ENCODE measurements at regions not wholly inside any gene's neighbourhood (a gene's known extent, or its start where the extent isn't known, plus 50 kb on each side); places are given as distances from the start of the nearest gene placed in this dataset.
"Not testable (repeated sequence)": the region's sequence is repeated elsewhere in the genome, so short reads cannot be mapped to it uniquely, and the experiment has no call there.

DNA sequence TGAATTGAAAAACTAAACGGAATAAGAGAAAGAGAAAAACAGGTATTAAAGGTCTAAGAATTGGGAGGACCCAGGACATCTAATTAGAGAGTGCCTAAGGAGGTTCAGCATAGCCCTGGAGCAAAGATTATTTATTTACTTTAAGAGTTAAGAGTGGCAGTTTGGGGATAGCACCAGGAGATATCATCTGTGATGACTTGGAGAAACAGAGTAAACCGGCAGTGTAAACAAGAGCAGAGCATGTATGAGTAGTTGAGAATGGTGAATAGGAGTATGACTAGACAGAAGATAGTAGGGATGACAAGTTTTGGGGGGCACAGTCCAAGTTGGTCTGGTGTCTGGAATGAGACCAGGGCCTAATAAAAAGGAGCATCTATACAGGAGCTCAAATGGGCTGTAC, 167.9 kb upstream of the JADE1 start:
- ATAC-seq; in situ Hi-C loops (cut with MboI; ENCODE audit: low sequenced_read_pairs in 4 of 4); H3K4me1 ChIP-seq; DNase-seq; H3K4me3 ChIP-seq; H3K27ac ChIP-seq; intact Hi-C loops (cut with DNase I; ENCODE audit: low total_unique reads); H3K9me3 ChIP-seq; H3K27me3 ChIP-seq; H3K36me3 ChIP-seq: not testable (repeated sequence)

DNA sequence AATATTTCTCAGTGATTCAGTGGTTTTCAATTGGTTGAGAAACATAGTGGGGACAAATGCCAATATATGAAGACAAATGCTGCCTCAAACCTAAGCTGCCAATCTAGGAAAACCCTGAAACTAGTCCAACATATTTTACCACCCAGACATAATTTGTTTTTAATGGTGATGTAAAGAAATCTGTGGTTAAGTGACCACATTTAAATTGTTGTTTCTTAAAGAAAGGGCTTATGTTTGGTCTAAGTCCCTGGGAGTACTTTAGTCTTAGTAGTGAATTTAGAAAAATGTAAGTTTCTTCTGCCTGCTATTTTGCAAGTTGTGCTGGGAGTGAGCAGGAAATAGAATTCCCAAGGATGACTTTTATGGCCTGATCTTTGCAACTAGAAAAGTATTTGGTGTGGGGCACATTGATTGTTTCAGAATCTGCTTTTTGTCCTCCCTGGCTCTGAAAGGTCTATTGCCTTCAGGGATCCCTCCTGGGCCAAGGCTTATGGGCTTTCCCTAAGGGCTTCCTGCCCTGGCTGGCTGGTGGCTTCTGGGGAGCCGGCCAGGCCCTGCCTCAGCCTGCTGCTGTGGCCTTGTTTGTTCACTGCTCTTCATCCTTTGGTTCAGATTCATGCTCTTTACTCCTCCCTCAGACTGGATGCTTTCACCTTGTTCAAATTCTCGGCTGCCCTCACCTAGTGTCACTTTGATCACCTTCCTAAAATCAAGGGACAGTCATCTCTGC, 169.8 kb upstream of the JADE1 start:
- DNase-seq (no peak), ATAC-seq (peak; percentile 27 to 40)
- H3K36me3 ChIP-seq: no peaks in the 10 kb centered on the region
- no peaks in the 10 kb centered on the region for H3K9me3 ChIP-seq
- peak overlapping the region in 3 of 4 donors; percentile 0 to 50 (median 35) for H3K27ac ChIP-seq
- no peak overlapping the region for H3K4me3 ChIP-seq
- intact Hi-C loops (cut with DNase I; ENCODE audit: low total_unique reads): no loop called here
- H3K27me3 ChIP-seq: no peaks in the 10 kb centered on the region
- in situ Hi-C loops (cut with MboI; ENCODE audit: low sequenced_read_pairs in 4 of 4): no loop called here
- H3K4me1 ChIP-seq: peaks cover 0 to 12% of the 10 kb centered on the region in 2 donors
- TF ChIP-seq POLR2A (IDR thresholded peaks at IDR 0.05): no peak
- TF ChIP-seq, protein P1, sequence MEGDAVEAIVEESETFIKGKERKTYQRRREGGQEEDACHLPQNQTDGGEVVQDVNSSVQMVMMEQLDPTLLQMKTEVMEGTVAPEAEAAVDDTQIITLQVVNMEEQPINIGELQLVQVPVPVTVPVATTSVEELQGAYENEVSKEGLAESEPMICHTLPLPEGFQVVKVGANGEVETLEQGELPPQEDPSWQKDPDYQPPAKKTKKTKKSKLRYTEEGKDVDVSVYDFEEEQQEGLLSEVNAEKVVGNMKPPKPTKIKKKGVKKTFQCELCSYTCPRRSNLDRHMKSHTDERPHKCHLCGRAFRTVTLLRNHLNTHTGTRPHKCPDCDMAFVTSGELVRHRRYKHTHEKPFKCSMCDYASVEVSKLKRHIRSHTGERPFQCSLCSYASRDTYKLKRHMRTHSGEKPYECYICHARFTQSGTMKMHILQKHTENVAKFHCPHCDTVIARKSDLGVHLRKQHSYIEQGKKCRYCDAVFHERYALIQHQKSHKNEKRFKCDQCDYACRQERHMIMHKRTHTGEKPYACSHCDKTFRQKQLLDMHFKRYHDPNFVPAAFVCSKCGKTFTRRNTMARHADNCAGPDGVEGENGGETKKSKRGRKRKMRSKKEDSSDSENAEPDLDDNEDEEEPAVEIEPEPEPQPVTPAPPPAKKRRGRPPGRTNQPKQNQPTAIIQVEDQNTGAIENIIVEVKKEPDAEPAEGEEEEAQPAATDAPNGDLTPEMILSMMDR (IDR thresholded peaks at IDR 0.05 in 4 of 5, conservative IDR thresholded peaks at IDR 0.05 in 1 of 5): no peak

DNA sequence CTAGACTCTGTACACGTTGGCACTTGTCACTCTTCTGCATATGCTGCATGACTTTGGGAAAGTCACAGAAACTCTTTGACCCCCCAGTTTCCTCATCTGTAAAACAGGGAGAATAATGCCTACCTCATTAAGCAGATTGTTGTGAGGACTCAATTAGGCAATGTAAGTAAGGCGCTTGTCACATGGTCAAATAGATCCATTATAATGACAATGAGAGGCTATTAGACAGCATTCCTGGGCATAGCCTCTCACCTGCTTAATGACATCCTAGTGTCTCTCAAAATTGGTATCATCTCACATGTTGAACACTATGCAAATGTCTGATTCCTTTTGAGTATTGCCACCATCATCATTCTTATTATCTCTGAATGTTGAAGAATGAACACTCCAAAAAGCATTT, 172.6 kb upstream of the JADE1 start:
- Histone ChIP-seq H3K4me3 (no peak overlapping the region), H3K36me3 (no peaks in the 10 kb centered on the region), H3K9me3 (no peaks in the 10 kb centered on the region), H3K27ac (no peak overlapping the region), H3K4me1 (peaks cover 0 to 12% of the 10 kb centered on the region in 2 donors), H3K27me3 (no peaks in the 10 kb centered on the region)
- DNase-seq (no peak), ATAC-seq (no peak)
- in situ Hi-C loops (cut with MboI; ENCODE audit: low sequenced_read_pairs in 4 of 4): no loop called here
- intact Hi-C loops (cut with DNase I; ENCODE audit: low total_unique reads): no loop called here
- TF ChIP-seq, protein P1 (IDR thresholded peaks at IDR 0.05 in 4 of 5, conservative IDR thresholded peaks at IDR 0.05 in 1 of 5): no peak
- no peak for TF ChIP-seq POLR2A (IDR thresholded peaks at IDR 0.05)

DNA sequence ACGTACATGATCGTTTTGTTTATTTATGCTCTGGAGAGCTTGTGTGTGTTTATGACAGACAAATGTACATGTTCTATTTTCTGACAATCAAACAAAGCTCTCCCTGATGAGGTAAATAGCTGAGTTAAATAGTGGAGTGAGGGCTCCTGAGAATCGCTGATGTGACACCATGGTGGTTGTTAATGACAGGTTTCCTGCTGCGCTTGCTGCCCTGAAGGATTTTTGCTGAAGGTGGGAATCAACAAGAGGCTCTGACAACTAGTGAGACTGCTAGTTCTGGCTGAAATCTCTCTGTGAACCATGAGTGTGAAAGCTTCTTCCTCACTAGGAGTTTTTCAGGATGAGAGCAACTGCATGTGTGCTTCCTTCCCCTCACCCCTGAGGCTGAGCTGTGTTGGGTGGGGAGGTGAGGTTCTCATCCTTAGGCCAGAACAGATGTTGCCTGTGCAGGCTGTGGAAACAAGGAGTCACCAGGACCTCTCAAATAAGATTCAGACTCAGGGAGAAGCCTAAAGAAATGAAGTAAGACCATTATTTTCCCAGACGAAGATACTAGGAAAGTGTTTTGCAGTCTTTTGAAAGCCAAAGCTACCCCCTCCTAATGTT, 173.4 kb upstream of the JADE1 start:
- Histone ChIP-seq H3K4me1 (peaks cover 0 to 12% of the 10 kb centered on the region in 2 donors), H3K9me3 (no peaks in the 10 kb centered on the region), H3K36me3 (no peaks in the 10 kb centered on the region), H3K27ac (peak overlapping the region in 2 of 4 donors; percentile 45 to 49), H3K4me3 (no peak overlapping the region), H3K27me3 (no peaks in the 10 kb centered on the region)
- intact Hi-C loops (cut with DNase I; ENCODE audit: low total_unique reads): no loop called here
- DNase-seq (no peak), ATAC-seq (no peak)
- TF ChIP-seq, protein P1 (IDR thresholded peaks at IDR 0.05 in 4 of 5, conservative IDR thresholded peaks at IDR 0.05 in 1 of 5): no peak
- TF ChIP-seq POLR2A (IDR thresholded peaks at IDR 0.05): no peak
- in situ Hi-C loops (cut with MboI; ENCODE audit: low sequenced_read_pairs in 4 of 4): no loop called here

DNA sequence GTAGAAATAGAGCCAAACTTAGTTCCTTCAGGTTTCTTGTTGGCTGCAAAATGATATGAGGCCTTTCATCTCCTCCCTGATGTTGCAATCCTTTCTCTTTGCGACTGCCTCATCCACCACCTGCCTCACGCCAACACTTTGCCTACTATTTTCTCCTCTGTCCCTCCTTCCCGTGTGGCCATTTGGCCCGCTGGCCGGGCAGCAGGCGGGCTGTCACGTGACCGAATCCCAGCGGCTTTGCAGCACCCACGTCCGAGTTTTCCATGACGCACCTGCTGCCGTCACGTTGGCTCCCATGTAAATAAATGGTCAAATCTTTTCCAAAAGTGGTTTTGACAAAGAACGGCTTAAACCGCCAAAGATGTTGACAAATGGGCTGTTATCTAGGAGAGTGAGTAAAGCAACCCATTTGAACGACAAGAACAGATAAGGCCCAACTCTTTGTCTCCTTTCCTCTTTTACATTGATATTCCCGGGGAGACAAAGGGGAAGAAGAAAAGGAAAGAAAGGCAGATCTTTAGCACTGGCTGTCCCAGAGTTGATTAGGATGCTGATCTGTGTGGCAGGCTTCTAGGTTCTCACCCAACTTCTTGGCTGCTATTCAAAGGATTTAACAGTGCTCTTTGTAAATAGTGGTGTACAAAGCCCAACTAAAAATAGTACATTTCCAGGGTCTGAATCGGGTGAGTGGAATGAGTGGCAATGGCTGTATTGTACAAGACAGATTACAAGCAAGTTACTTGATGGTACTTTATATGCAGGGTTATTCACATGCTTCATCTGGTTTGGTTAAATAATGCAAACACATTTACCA, 174.2 kb upstream of the JADE1 start:
- DNase-seq (peak; percentile 31 to 74), ATAC-seq (peak; percentile 82 to 88)
- no peak for TF ChIP-seq POLR2A (IDR thresholded peaks at IDR 0.05)
- TF ChIP-seq, protein P1 (IDR thresholded peaks at IDR 0.05 in 4 of 5, conservative IDR thresholded peaks at IDR 0.05 in 1 of 5): no peak
- Histone ChIP-seq H3K36me3 (no peaks in the 10 kb centered on the region), H3K9me3 (no peaks in the 10 kb centered on the region), H3K27me3 (no peaks in the 10 kb centered on the region), H3K4me1 (peaks cover 0 to 12% of the 10 kb centered on the region in 2 donors), H3K4me3 (no peak overlapping the region), H3K27ac (peak overlapping the region in 3 of 4 donors; percentile 16 to 49 (median 45))
- intact Hi-C loops (cut with DNase I; ENCODE audit: low total_unique reads): no loop called here
- in situ Hi-C loops (cut with MboI; ENCODE audit: low sequenced_read_pairs in 4 of 4): no loop called here

Measured in gastrocnemius medialis (tissue), 4 donors.